H9 (cell line): ENCODE measurements at regions not wholly inside any gene's neighbourhood (a gene's known extent, or its start where the extent isn't known, plus 50 kb on each side); places are given as distances from the start of the nearest gene placed in this dataset.

ENCODE experiments used
- DNase-seq: peaks from one replicate; pipeline ENCODE4 v3.0.0-alpha.2; 2017
- H2AFZ ChIP-seq: one replicate; pipeline ENCODE4 v1.6.1; 2013; ENCODE audit warnings: mild to moderate bottlenecking, low read length, control low read depth, moderate library complexity
- H2AK5ac ChIP-seq: 2 replicates; pipeline ENCODE4 v1.6.1; 2013; ENCODE audit warnings: low read length, control low read depth, mixed read lengths; ENCODE audit not compliant: insufficient read length
- H2BK120ac ChIP-seq: one replicate; pipeline ENCODE4 v1.6.1; 2013; ENCODE audit warnings: low read depth, mild to moderate bottlenecking, low read length, control low read depth, inconsistent platforms; ENCODE audit not compliant: poor library complexity, severe bottlenecking
- H2BK12ac ChIP-seq: 2 replicates; pipeline ENCODE4 v1.6.1; 2013; ENCODE audit warnings: low read length, control low read depth, mixed read lengths, low read depth; ENCODE audit not compliant: insufficient read length
- H2BK15ac ChIP-seq: 2 replicates; pipeline ENCODE4 v1.6.1; 2013; ENCODE audit warnings: low read depth, low read length, control low read depth
- H2BK20ac ChIP-seq: one replicate; pipeline ENCODE4 v1.6.1; 2013; ENCODE audit warnings: low read depth, mild to moderate bottlenecking, low read length, control low read depth, inconsistent platforms; ENCODE audit not compliant: poor library complexity, severe bottlenecking
- H2BK5ac ChIP-seq: 2 replicates; pipeline ENCODE4 v1.6.1; 2013; ENCODE audit warnings: low read length, control low read depth, mixed read lengths; ENCODE audit not compliant: insufficient read length
- H3K14ac ChIP-seq: 2 replicates; pipeline ENCODE4 v1.6.1; 2013; ENCODE audit warnings: low read length, control low read depth; ENCODE audit not compliant: insufficient read depth
- H3K18ac ChIP-seq: 2 replicates; pipeline ENCODE4 v1.6.1; 2013; ENCODE audit warnings: low read depth, mild to moderate bottlenecking, mixed read lengths, low read length, control low read depth; ENCODE audit not compliant: insufficient read length
- H3K23ac ChIP-seq: 2 replicates; pipeline ENCODE4 v1.6.1; 2013; ENCODE audit warnings: low read length, control low read depth, mixed read lengths, low read depth; ENCODE audit not compliant: insufficient read length
- H3K23me2 ChIP-seq: 2 replicates; pipeline ENCODE4 v1.6.1; 2013; ENCODE audit warnings: low read depth, mild to moderate bottlenecking, mixed read lengths, low read length, control low read depth; ENCODE audit not compliant: insufficient read length, poor library complexity, severe bottlenecking
- H3K27ac ChIP-seq: 2 replicates; pipeline ENCODE4 v1.5.1; 2013; ENCODE audit warnings: low read length, control low read depth, mixed read lengths, low read depth; ENCODE audit not compliant: insufficient read length
- H3K27me3 ChIP-seq: 2 replicates; pipeline ENCODE4 v1.6.1; 2013; ENCODE audit warnings: low read length, control low read depth, inconsistent platforms; ENCODE audit not compliant: insufficient read depth
- H3K4ac ChIP-seq: 2 replicates; pipeline ENCODE4 v1.6.1; 2013; ENCODE audit warnings: low read depth, mild to moderate bottlenecking, control low read depth, inconsistent platforms, low read length, moderate library complexity
- H3K4me1 ChIP-seq: 2 replicates; pipeline ENCODE4 v1.6.1; 2013; ENCODE audit warnings: low read length, control low read depth, inconsistent platforms; ENCODE audit not compliant: insufficient read depth
- H3K4me2 ChIP-seq: 2 replicates; pipeline ENCODE4 v1.6.1; 2013; ENCODE audit warnings: low read length, control low read depth, mixed read lengths; ENCODE audit not compliant: insufficient read length, insufficient read depth
- H3K56ac ChIP-seq: 2 replicates; pipeline ENCODE4 v1.6.1; 2013; ENCODE audit warnings: low read depth, mild to moderate bottlenecking, mixed read lengths, low read length, control low read depth; ENCODE audit not compliant: insufficient read length
- H3K79me1 ChIP-seq: 2 replicates; pipeline ENCODE4 v1.6.1; 2013; ENCODE audit warnings: low read depth, mild to moderate bottlenecking, moderate library complexity, low read length, control low read depth, inconsistent platforms; ENCODE audit not compliant: insufficient read depth, poor library complexity, severe bottlenecking
- H3K79me2 ChIP-seq: 2 replicates; pipeline ENCODE4 v1.6.1; 2013; ENCODE audit warnings: low read length, control low read depth, inconsistent platforms; ENCODE audit not compliant: insufficient read depth
- H3K9ac ChIP-seq: 2 replicates; pipeline ENCODE4 v1.6.1; 2013; ENCODE audit warnings: low read length, control low read depth, mixed read lengths; ENCODE audit not compliant: insufficient read length; ENCODE audit errors: extremely low read depth
- H3K9me3 ChIP-seq: one replicate; pipeline ENCODE4 v1.6.1; 2013; ENCODE audit warnings: low read depth, low read length, inconsistent platforms; ENCODE audit not compliant: control insufficient read depth
- H3T11ph ChIP-seq: one replicate; pipeline ENCODE4 v1.6.1; 2013; ENCODE audit warnings: mild to moderate bottlenecking, low read length, control low read depth, inconsistent platforms
- H4K20me1 ChIP-seq: one replicate; pipeline ENCODE4 v1.6.1; 2013; ENCODE audit not compliant: control insufficient read depth, insufficient read length, insufficient read depth
- H4K5ac ChIP-seq: 2 replicates; pipeline ENCODE4 v1.6.1; 2013; ENCODE audit warnings: low read depth, mild to moderate bottlenecking, mixed read lengths, low read length, control low read depth; ENCODE audit not compliant: insufficient read length
- H4K8ac ChIP-seq: replicated peaks from 2 replicates; pipeline ENCODE4 v1.6.1; 2013; ENCODE audit warnings: low read length, control low read depth, mixed read lengths, low read depth; ENCODE audit not compliant: insufficient read length
- H4K91ac ChIP-seq: 2 replicates; pipeline ENCODE4 v1.6.1; 2013; ENCODE audit warnings: low read depth, mild to moderate bottlenecking, moderate library complexity, mixed read lengths, low read length, control low read depth; ENCODE audit not compliant: insufficient read length
- H3K27ac Mint-ChIP-seq, 3 experiments: 2 replicates in 2 of 3; 3 replicates in 1 of 3; pipeline ENCODE4 v1.8.0; 2020 to 2021; ENCODE audit warnings: mixed read lengths in 3 of 3, mild to moderate bottlenecking in 1 of 3, moderate library complexity in 1 of 3
- H3K27me3 Mint-ChIP-seq: 2 replicates; pipeline ENCODE4 v1.8.0; 2021; ENCODE audit warnings: low read depth, mild to moderate bottlenecking, moderate library complexity, mixed read lengths
- H3K36me3 Mint-ChIP-seq, 3 experiments: 2 replicates in 2 of 3; 3 replicates in 1 of 3; pipeline ENCODE4 v1.8.0; 2020 to 2021; ENCODE audit warnings: low read depth in 3 of 3, mixed read lengths in 3 of 3; ENCODE audit not compliant: insufficient read depth in 1 of 3
- H3K4me1 Mint-ChIP-seq, 2 experiments: 2 replicates each; pipeline ENCODE4 v1.8.0; 2020; ENCODE audit warnings: mixed read lengths in 2 of 2
- H3K4me3 Mint-ChIP-seq, 2 experiments: 2 replicates in 1 of 2; 3 replicates in 1 of 2; pipeline ENCODE4 v1.8.0; 2020 to 2021; ENCODE audit warnings: mild to moderate bottlenecking in 2 of 2, mixed read lengths in 2 of 2, moderate library complexity in 1 of 2
- H3K9me3 Mint-ChIP-seq, 2 experiments: 2 replicates in 1 of 2; 3 replicates in 1 of 2; pipeline ENCODE4 v1.8.0; 2020; ENCODE audit warnings: mild to moderate bottlenecking in 2 of 2, mixed read lengths in 2 of 2, moderate library complexity in 1 of 2
- WGBS: extraction: QIAGEN DNeasy Blood & Tissue Kit; methylation state at CpG from one replicate; pipeline ENCODE4 v1.1.7; 2013; ENCODE audit warnings: missing lambda C conversion rate, low lambda C conversion rate, mixed read lengths; ENCODE audit not compliant: insufficient read length; ENCODE audit errors: extremely low coverage; 5-methylcytosine and 5-hydroxymethylcytosine counted together
- TF ChIP-seq, protein P1 (sequence below): fragments of 200-600 bp; sonication (generic); conservative IDR thresholded peaks from 3 replicates; pipeline ENCODE4 v1.8.0; 2021; ENCODE audit warnings: antibody characterized with exemption, mild to moderate bottlenecking

DNA sequence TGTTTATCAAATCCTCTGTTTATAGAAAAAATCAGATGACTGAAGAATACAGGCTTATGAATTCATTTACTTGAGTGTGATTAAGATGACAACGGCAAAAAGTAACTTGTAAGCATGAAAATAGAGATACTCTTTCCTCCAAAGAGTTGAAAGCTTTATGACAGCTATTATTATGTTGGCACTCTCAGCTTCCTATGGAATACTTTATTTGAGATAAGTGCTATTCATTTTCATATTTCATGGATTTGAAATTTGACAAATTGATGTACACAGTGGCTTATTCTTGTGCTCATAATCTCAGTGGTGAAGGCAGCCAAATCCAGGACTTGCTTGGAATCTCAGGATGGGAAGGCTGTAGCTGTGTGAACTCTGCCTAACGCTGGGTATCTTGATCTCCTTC lies 991.6 kb downstream of the GALC start:
- H3K4me3 Mint-ChIP-seq: no peak overlapping the region

More for the DNA sequence above, 991.6 kb downstream of the GALC start:
- Histone ChIP-seq H2BK12ac (no peak overlapping the region), H3K14ac (no peak overlapping the region), H2AK5ac (no peak overlapping the region), H3K18ac (no peak overlapping the region), H3K56ac (no peak overlapping the region), H3K23ac (no peak overlapping the region), H3K27me3 (no peaks in the 10 kb centered on the region), H3T11ph (no peak overlapping the region), H4K8ac (no peak overlapping the region), H2AFZ (no peak overlapping the region), H3K27ac (no peak overlapping the region), H3K4me1 (no peaks in the 10 kb centered on the region), H4K5ac (no peak overlapping the region), H3K79me1 (no peaks in the 10 kb centered on the region), H2BK120ac (no peak overlapping the region), H2BK5ac (no peak overlapping the region), H3K23me2 (no peaks in the 10 kb centered on the region), H2BK20ac (no peak overlapping the region), H3K4ac (no peak overlapping the region), H3K79me2 (no peaks in the 10 kb centered on the region), H3K9ac (no peak overlapping the region), H3K4me2 (no peak overlapping the region), H3K9me3 (no peaks in the 10 kb centered on the region), H2BK15ac (no peak overlapping the region), H4K91ac (no peak overlapping the region), H4K20me1 (no peaks in the 10 kb centered on the region)
- no peak overlapping the region for H3K27ac Mint-ChIP-seq
- TF ChIP-seq, protein P1, sequence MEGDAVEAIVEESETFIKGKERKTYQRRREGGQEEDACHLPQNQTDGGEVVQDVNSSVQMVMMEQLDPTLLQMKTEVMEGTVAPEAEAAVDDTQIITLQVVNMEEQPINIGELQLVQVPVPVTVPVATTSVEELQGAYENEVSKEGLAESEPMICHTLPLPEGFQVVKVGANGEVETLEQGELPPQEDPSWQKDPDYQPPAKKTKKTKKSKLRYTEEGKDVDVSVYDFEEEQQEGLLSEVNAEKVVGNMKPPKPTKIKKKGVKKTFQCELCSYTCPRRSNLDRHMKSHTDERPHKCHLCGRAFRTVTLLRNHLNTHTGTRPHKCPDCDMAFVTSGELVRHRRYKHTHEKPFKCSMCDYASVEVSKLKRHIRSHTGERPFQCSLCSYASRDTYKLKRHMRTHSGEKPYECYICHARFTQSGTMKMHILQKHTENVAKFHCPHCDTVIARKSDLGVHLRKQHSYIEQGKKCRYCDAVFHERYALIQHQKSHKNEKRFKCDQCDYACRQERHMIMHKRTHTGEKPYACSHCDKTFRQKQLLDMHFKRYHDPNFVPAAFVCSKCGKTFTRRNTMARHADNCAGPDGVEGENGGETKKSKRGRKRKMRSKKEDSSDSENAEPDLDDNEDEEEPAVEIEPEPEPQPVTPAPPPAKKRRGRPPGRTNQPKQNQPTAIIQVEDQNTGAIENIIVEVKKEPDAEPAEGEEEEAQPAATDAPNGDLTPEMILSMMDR: no peak
- H3K27me3 Mint-ChIP-seq: no peaks in the 10 kb centered on the region; the same call in 1 of the 2 replicates
- H3K36me3 Mint-ChIP-seq: no peaks in the 10 kb centered on the region
- DNase-seq: no peak
- no peaks in the 10 kb centered on the region for H3K9me3 Mint-ChIP-seq
- whole genome bisulfite sequencing: no CpG with 5 or more reads among the region's 2 CpGs
- H3K4me1 Mint-ChIP-seq: no peaks in the 10 kb centered on the region
